DMS 273 (cell line): ENCODE measurements at regions not wholly inside any gene's neighbourhood (a gene's known extent, or its start where the extent isn't known, plus 50 kb on each side); places are given as distances from the start of the nearest gene placed in this dataset.

ENCODE experiments used
- DNase-seq: peaks from one replicate; lab custom pipeline; 2025; ENCODE audit not compliant: unreplicated experiment; lab: John Stamatoyannopoulos, UW

DNA sequence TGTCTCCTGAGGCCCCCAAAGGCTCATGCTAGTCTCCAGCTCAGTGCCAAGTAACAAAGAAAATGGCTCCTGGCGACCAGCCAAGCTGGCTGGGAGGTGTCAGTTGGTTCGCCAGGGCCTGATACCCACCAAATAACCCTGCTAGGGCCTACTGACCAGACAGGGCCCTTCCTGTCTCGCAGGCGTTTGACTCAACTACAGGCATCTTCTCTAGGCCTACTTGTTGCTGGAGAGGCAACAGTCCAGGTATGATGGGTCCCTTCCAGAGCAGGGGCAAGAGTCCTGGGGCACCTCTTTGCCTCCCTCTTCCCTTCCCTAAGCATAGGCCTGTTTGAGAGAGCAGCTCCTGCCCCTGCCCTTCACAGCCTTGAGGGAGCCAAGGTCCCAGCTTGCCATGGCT lies 147.9 kb upstream of the VANGL1 start:
- no peak for DNase-seq

- no peak for DNase-seq
These were observed 148.9 kb upstream of the VANGL1 start for GRCh38 chr1:115492880-115493279.

- DNase-seq: no peak
These were observed 149.7 kb upstream of the VANGL1 start for GRCh38 chr1:115492019-115492595.

DNA sequence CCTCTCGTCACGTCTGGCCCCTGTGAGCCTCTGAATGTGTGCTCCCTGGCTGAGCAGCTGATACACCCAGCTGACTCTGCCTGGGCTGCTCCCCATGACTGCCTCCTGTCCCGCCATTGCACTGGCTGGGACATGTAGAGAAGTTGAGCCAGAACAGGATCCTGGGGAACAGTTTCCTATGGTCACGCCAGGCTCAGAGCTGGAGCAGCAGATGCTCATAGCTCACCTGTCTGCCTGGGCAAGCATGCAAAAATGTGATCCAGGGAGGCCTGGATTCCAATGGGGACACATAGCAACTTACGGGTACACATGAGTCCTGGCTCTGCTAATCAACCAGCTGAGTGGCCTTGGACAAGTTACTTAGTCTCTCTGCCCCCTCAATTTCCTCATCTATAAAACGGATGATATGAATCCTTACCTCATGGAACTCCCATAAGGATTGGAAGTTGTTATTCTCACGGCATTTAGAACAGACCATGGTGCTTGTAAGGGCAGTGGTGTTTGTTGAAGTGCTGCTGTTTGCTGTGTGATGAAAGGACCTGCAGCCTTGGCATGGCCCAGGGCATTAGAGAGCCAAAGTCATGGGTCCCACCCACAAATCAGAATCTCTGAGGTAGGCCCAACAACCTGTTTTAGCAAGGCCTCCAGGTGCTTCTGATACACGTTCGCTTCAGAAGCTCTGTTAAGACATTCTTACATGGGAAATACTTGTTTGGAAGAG lies 150.3 kb upstream of the VANGL1 start:
- no peak for DNase-seq

- peak; percentile 81 for DNase-seq
These were observed 141.0 kb upstream of the NGF start for GRCh38 chr1:115479055-115479482.

GRCh38 chr1:115477071-115477470 lies 139.0 kb upstream of the NGF start:
- no peak for DNase-seq

DNA sequence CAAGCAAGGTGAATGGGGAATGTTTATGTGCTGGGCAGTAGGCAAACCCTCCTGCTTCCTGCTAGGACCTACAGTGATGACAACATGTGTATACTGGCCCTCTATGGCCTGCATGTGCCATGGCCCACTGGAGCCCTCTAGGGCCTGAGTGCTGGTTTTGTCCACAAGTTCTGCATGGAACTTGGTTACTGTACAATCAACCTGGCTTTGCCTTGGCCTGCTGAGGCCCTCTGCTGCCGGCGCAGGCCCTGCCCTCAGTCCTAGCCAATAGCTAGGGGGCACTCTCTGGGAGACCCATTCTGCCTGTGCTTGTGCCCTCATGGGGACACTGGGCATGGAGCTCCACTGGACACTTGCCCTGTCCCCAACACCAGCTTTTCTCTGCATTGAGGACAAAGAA lies 138.6 kb upstream of the NGF start:
- DNase-seq: peak; percentile 11

GRCh38 chr1:115475901-115476300 lies 137.9 kb upstream of the NGF start:
- no peak for DNase-seq

GRCh38 chr1:115475252-115475651 lies 137.2 kb upstream of the NGF start:
- no peak for DNase-seq

- DNase-seq: no peak
These were observed 136.0 kb upstream of the NGF start for GRCh38 chr1:115473986-115474565.

DNA sequence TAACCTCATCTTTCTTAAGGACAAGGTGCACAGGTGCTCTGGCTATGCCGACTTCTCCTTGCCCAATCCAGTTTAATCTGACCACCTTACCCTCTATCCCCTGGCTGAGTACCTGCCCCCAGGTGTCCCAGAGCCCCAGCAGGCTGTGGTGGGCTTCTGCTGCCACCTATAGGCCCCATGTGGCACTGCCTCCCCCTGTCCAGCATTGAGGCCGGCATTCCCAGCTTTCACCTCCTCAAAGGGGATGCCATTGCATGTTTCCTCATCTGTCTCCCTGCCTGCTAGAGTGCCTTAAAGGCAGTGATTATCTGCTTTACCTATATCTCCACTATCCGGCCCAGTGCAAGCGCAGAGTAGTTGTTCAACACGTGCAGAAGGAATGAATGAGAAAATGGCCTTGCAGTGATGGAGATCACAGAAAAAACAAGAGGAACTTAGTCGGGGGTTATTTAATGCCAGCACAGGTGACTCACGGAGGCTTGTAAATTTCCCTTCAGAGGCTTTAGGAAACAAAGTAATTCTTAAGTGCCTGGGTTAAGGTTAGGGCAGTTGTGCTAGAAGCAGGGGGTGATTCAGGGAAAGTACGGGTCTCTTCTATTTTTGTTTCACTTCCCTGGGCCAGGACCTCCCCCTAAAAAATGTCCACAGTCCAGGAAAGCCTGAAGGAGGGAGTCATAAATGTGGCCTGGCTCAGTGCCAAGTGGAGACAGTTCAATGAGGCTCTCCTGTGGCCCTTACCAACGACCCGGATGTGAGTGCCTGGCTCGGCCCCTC lies 131.8 kb upstream of the NGF start:
- peak; percentile 67 for DNase-seq

- no peak for DNase-seq
These were observed 129.7 kb upstream of the NGF start for GRCh38 chr1:115467790-115468189.

DNA sequence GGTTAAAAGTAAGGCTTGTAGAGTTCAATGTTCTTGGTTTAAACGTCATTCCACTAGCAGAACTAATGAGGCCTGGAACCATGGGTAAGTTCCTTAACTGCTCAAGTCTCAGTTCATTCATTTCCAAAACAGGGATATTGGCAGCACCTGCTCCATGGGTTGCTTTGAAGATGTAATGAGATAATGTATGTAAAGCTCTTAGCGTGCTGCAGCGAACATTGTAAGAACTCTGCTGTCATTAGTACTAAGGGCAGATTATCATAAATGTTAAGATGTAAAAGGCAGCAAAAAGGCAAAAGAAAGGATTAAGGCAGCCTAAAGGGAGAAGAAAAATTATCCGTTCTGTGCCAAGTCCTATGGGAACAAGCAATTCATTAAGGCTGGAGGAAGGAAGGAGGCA lies 129.1 kb upstream of the NGF start:
- no peak for DNase-seq

DNA sequence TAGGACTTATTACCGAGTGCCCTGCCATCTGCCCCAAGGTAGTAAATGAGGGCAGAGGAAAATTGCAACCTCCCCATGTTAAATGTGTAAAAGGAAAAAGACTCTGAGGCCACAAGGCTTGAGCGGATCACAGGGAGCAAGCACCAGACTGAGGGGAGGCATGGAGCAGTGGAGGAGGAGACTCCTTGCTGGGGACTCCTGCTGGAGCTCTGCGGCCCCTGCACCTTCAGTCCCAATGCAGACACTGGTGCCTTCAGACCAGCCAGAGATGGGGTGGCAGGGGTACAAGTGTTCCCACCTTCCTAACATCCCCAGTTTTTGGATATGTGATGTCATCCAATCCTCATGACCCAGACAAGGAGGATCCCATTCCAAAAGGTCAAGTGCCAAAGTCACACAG lies 128.4 kb upstream of the NGF start:
- peak; percentile 50 for DNase-seq

GRCh38 chr1:115465802-115466363 lies 127.8 kb upstream of the NGF start:
- no peak for DNase-seq

- peak; percentile 38 for DNase-seq
These were observed 125.3 kb upstream of the NGF start for GRCh38 chr1:115463347-115463746.

- no peak for DNase-seq
These were observed 124.6 kb upstream of the NGF start for GRCh38 chr1:115462566-115463076.

DNA sequence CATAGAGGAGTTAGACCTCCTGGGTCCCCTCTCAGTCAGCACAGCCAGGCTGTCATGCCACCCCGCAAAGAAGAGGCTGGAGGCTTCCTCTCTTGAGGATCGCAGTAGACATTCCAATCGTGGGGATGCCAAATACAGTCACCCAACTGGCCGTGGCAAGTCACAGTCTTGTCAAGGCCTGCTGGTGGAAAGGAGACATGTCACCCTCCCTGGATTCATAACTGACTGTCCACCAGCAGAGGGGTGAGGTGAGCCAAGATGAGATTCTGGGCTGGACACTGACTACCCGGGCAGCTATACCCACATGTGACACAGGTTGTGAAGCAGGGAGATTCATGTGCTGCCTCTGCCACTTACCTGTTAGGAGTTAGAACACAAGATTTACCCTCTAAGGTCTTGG lies 123.5 kb upstream of the NGF start:
- DNase-seq: peak; percentile 10

- DNase-seq: no peak
These were observed 121.1 kb upstream of the NGF start for GRCh38 chr1:115459161-115459560.

- peak; percentile 82 for DNase-seq
These were observed 120.5 kb upstream of the NGF start for GRCh38 chr1:115458426-115459114.

DNA sequence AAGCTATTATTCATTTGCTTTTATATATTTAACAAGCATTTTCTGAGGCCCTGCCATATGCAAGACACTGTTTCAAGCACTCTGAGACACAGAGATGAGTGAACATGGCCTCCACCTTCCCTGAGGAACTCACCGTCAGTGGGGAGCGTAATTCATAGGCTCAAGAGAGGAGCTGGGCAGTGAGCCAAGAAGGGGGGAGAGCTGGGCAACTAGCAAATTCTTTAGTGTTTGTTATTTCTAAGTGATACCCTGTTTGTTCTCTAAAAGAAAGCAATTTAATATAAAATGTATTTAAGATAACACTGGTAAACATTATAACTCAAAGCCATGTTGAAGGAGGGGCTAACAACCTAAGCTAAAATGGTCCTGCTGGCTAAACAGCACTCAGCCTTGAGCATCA lies 119.2 kb upstream of the NGF start:
- peak; percentile 56 for DNase-seq
